ENCODE measurements at regions not wholly inside any gene's neighbourhood (a gene's known extent, or its start where the extent isn't known, plus 50 kb on each side); places are given as distances from the start of the nearest gene placed in this dataset.

- no peak for TF ChIP-seq CTCF (IDR thresholded peaks at IDR 0.05)
- TF ChIP-seq POLR2A (IDR thresholded peaks at IDR 0.05), result no peak
Observed at GRCh38 chr13:64684685-64685431, 2545.3 kb downstream of the PCDH9 start.

Measured in ovary (tissue), 3 donors.